PC-9 (cell line): ENCODE measurements at regions not wholly inside any gene's neighbourhood (a gene's known extent, or its start where the extent isn't known, plus 50 kb on each side); places are given as distances from the start of the nearest gene placed in this dataset.

ENCODE experiments used
- EZH2 ChIP-seq: fragments of 200-600 bp; sonication (generic); IDR thresholded peaks from 2 replicates; pipeline ENCODE4 v1.8.0; 2017; ENCODE audit warnings: antibody characterized with exemption, low read depth
- TF ChIP-seq, protein P1 (sequence below): fragments of 200-600 bp; sonication (generic); conservative IDR thresholded peaks from 2 replicates; pipeline ENCODE4 v1.6.1; 2017; ENCODE audit warnings: mixed run types, antibody characterized with exemption, mild to moderate bottlenecking, moderate library complexity

DNA sequence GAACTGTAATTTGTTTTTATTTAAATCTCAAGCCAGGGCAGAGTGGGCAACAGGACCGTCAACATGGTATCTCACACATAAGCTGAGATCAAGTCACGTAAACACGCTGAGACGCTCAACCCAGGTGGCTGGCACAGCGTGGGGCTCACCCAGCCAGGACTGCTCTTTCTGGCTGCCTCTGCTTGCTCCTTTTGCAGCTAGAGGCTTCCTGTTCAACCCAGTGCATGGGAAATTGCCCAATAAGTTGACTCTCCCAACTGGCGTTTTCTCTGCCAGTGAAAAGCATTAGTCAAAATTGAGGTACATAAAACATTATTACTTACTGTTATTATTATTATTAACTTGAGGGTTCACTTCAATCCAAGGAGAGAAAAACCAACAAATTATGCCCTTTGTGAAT, 398.1 kb downstream of the NR2F2 start:
- TF ChIP-seq, protein P1, sequence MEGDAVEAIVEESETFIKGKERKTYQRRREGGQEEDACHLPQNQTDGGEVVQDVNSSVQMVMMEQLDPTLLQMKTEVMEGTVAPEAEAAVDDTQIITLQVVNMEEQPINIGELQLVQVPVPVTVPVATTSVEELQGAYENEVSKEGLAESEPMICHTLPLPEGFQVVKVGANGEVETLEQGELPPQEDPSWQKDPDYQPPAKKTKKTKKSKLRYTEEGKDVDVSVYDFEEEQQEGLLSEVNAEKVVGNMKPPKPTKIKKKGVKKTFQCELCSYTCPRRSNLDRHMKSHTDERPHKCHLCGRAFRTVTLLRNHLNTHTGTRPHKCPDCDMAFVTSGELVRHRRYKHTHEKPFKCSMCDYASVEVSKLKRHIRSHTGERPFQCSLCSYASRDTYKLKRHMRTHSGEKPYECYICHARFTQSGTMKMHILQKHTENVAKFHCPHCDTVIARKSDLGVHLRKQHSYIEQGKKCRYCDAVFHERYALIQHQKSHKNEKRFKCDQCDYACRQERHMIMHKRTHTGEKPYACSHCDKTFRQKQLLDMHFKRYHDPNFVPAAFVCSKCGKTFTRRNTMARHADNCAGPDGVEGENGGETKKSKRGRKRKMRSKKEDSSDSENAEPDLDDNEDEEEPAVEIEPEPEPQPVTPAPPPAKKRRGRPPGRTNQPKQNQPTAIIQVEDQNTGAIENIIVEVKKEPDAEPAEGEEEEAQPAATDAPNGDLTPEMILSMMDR, result no peak
- TF ChIP-seq EZH2, result no peak
